ENCODE measurements at regions not wholly inside any gene's neighbourhood (a gene's known extent, or its start where the extent isn't known, plus 50 kb on each side); places are given as distances from the start of the nearest gene placed in this dataset.
"Not testable (repeated sequence)": the region's sequence is repeated elsewhere in the genome, so short reads cannot be mapped to it uniquely, and the experiment has no call there.

DNA sequence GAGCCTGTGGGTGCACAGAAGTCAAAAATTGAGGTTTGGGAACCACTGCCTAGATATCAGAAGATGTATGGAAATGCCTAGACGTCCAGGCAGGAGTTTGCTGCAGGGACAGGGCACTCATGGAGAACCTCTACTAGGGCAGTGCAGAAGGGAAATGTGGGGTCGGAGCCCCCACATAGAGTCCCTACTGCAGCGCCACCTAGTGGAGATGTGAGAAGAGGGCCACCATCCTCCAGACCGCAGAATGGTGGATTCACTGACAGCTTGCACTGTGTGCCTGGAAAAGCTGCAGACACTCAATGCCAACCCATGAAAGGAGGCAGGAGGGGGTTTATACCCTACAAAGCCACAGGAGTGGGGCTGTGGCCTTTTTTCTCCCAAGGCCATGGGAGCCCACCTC, 159.0 kb upstream of the ROPN1B start:
- DNase-seq (ENCODE audit: low read depth in 3 of 3) = not testable (repeated sequence)

GRCh38 chr3:125822175-125822574, 146.8 kb upstream of the ROPN1B start:
- DNase-seq (ENCODE audit: low read depth in 3 of 3) = peak; percentile 7 to 52 (median 51)

GRCh38 chr3:125831005-125831750, 137.8 kb upstream of the ROPN1B start:
- not testable (repeated sequence) for DNase-seq (ENCODE audit: low read depth in 3 of 3)

- DNase-seq (ENCODE audit: low read depth in 3 of 3) = not testable (repeated sequence)
Observed at GRCh38 chr3:125835562-125835961, 133.4 kb upstream of the ROPN1B start.

DNA sequence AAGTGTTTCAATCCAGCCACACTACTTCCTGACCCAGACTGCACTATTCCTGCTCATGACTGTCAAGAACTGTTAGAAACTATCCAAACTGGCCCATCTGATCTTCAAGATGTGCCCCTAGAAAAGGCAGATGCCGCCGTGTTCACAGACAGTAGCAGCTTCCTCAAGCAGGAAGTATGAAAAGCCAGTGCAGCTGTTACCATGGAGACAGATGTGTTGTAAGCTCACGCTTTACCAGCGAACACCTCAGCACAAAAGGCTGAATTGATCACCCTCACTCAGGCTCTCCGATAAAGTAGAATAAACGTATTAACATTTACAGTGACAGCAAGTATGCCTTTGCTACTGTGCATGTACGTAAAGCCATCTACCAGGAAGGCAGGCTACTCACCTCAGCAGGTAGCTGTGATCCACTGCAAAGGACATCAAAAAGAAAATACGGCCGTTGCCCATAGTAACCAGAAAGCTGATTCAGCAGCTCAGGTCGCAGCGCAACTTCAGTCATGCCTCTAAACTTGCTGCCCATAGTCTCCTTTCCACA, 132.9 kb upstream of the ROPN1B start:
- DNase-seq (ENCODE audit: low read depth in 3 of 3) = not testable (repeated sequence)

- DNase-seq (ENCODE audit: low read depth in 3 of 3) = not testable (repeated sequence)
Observed at GRCh38 chr3:125836786-125837185, 132.2 kb upstream of the ROPN1B start.

GRCh38 chr3:125838857-125839256, 130.1 kb upstream of the ROPN1B start:
- not testable (repeated sequence) for DNase-seq (ENCODE audit: low read depth in 3 of 3)

GRCh38 chr3:125840465-125840864, 128.5 kb upstream of the ROPN1B start:
- DNase-seq (ENCODE audit: low read depth in 3 of 3) = not testable (repeated sequence)

DNA sequence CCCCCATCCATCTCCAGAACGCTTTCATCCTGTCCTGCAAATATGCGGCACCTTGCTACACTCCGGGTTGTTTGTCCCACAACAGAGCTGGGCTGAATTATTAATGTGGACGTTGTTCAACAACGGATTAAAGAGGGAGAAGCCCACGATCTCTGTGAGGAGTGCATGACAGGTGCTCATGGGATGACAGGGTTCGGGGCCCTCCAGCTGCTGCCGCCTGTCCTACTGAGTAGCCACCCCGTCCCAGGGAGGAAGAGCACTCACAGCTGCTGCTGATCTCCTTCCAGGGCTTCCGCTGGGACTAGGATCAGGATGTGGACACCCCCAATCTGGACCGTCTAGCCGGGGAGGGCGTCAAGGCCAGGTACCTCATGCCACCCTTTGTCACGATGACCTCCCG, 121.0 kb upstream of the ROPN1B start:
- not testable (repeated sequence) for DNase-seq (ENCODE audit: low read depth in 3 of 3)

GRCh38 chr3:125855006-125855405, 114.0 kb upstream of the ROPN1B start:
- not testable (repeated sequence) for DNase-seq (ENCODE audit: low read depth in 3 of 3)

GRCh38 chr3:125860547-125860946, 108.4 kb upstream of the ROPN1B start:
- DNase-seq (ENCODE audit: low read depth in 3 of 3) = peak in 1 of 3 donors; percentile 8

GRCh38 chr3:125862841-125863254, 106.1 kb upstream of the ROPN1B start:
- not testable (repeated sequence) for DNase-seq (ENCODE audit: low read depth in 3 of 3)

DNA sequence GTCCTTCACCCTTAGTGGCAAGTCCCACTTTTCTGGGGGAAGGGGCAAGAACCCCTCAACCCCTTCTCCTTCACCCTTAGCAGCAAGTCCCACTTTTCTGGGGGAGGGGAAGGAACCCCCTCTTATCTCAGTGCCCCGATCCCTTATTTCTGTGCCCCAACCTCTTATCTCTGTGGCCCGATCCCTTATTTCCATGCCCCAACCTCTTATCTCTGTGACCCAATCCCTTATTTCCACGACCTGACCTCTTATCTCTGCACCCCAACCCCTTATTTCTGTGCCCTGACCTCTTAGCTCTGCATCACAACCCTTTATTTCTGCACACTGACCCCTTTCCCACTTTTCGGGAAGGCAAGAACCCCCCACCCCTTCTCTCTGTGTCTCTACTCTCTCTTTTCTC, 104.4 kb upstream of the ROPN1B start:
- not testable (repeated sequence) for DNase-seq (ENCODE audit: low read depth in 3 of 3)

GRCh38 chr3:125886006-125886405, 83.0 kb upstream of the ROPN1B start:
- DNase-seq (ENCODE audit: low read depth in 3 of 3) = not testable (repeated sequence)

- not testable (repeated sequence) for DNase-seq (ENCODE audit: low read depth in 3 of 3)
Observed at GRCh38 chr3:125899181-125899580, 69.8 kb upstream of the ROPN1B start.

GRCh38 chr3:125901473-125901872, 67.5 kb upstream of the ROPN1B start:
- not testable (repeated sequence) for DNase-seq (ENCODE audit: low read depth in 3 of 3)

DNA sequence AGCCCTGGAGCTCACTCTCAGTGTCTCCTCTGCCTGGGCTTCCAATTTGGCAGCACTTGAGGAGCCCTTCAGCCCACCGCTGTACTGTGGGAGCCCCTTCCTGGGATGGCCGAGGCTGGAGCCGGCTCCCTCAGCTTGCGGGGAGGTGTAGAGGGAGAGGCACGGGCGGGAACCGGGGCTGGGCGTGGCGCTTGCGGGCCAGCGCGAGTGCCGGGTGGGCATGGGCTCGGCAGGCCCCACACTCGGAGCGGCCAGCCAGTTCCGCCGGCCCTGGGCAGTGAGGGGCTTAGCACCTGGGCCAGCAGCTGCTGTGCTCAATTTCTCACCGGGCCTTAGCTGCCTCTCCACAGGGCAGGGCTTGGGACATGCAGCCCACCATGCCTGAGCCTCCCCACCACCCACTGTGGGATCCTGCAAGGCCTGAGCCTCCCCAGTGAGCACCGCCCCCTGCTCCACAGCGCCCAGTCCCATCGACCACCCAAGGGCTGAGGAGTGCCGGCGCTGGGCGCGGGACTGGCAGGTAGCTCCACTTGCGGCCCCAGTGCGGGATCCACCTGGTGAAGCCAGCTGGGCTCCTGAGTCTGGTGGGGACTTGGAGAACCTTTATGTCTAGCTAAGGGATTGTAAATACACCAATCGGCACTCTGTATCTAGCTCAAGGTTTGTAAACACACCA, 65.1 kb upstream of the ROPN1B start:
- DNase-seq (ENCODE audit: low read depth in 3 of 3) = not testable (repeated sequence)

GRCh38 chr3:125907279-125907678, 61.7 kb upstream of the ROPN1B start:
- DNase-seq (ENCODE audit: low read depth in 3 of 3) = not testable (repeated sequence)

DNA sequence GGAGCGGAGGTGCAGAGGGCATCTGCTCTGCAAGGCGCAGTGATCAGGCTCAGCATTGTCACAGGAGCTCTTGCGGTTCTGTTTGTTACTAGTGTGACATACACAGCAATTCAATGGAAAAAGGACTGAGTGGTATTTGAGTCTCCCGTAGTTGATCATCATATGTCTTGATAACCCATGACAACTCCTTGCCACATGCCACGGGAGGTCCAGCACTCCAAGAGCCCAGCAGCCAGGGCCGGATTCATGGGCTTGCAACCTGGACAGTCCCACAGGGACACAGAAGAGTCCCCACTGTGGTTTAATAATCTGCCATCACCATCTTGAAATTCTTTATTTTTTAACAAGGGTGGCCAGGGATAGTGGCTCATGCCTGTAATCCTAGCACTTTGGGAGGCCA, 58.1 kb upstream of the ROPN1B start:
- DNase-seq (ENCODE audit: low read depth in 3 of 3) = not testable (repeated sequence)

- not testable (repeated sequence) for DNase-seq (ENCODE audit: low read depth in 3 of 3)
Observed at GRCh38 chr3:125914608-125915436, 54.2 kb upstream of the ROPN1B start.

- peak in 1 of 3 donors; percentile 1 for DNase-seq (ENCODE audit: low read depth in 3 of 3)
Observed at GRCh38 chr3:125915437-125915787, 53.6 kb upstream of the ROPN1B start.
